CD4-positive, alpha-beta T cell (primary cell): ENCODE measurements at regions not wholly inside any gene's neighbourhood (a gene's known extent, or its start where the extent isn't known, plus 50 kb on each side); places are given as distances from the start of the nearest gene placed in this dataset.

Experiments used
- ATAC-seq: fragments of 200-7000 bp; cut with Tn5 transposase; one replicate; pipeline ENCODE4 v1.10.0; 2022; ENCODE audit warnings: mild to moderate bottlenecking; ENCODE audit not compliant: poor library complexity
- CTCF ChIA-PET: fragments of 350-600 bp; sonication (Branson Sonifier 250); formaldehyde crosslinking; loops from one replicate; lab custom pipeline; 2021; ENCODE audit warnings: antibody characterized with exemption, inconsistent platforms; lab: Charles Lee
- POLR2A ChIA-PET: fragments of 350-600 bp; sonication (Branson Sonifier 250); formaldehyde crosslinking; loops from one replicate; lab custom pipeline; 2021; ENCODE audit warnings: antibody characterized with exemption, inconsistent platforms; lab: Charles Lee
- DNase-seq, 14 experiments: peaks; one replicate each; pipeline ENCODE4 v3.0.0-alpha.2; 2013 to 2020; ENCODE audit warnings: mixed read lengths in 2 of 14
- H3K27ac ChIP-seq, 2 donors: one replicate each; pipeline versions ENCODE4 v1.5.1 to v1.7.0; 2013; ENCODE audit warnings: low read length in 2 of 2, low read depth in 1 of 2, mild to moderate bottlenecking in 1 of 2
- H3K27me3 ChIP-seq, 2 experiments: 1 replicate in 1 of 2; 2 replicates in 1 of 2; pipeline versions ENCODE4 v1.6.1 to v1.7.0; 2013; ENCODE audit warnings: low read length in 2 of 2, control low read depth in 1 of 2, mild to moderate bottlenecking in 1 of 2, moderate library complexity in 1 of 2; ENCODE audit not compliant: insufficient read depth in 2 of 2, control insufficient read depth in 1 of 2
- H3K36me3 ChIP-seq: one replicate; pipeline ENCODE4 v1.6.1; 2013; ENCODE audit warnings: low read length, control low read depth; ENCODE audit not compliant: insufficient read depth
- H3K4me1 ChIP-seq: one replicate; pipeline ENCODE4 v1.6.1; 2013; ENCODE audit warnings: low read length, control low read depth; ENCODE audit not compliant: insufficient read depth
- H3K4me3 ChIP-seq: one replicate; pipeline ENCODE4 v1.5.1; 2013; ENCODE audit warnings: mild to moderate bottlenecking, low read length, moderate library complexity
- H3K9me3 ChIP-seq, 2 experiments: 1 replicate in 1 of 2; 2 replicates in 1 of 2; pipeline versions ENCODE4 v1.6.1 to v1.7.0; 2013; ENCODE audit warnings: low read length in 2 of 2, mild to moderate bottlenecking in 2 of 2, control low read depth in 1 of 2, moderate library complexity in 1 of 2; ENCODE audit not compliant: control insufficient read depth in 1 of 2, insufficient read depth in 1 of 2
- H3K27ac Mint-ChIP-seq: one replicate; pipeline ENCODE4 v1.8.0; 2020; ENCODE audit warnings: mixed read lengths
- H3K27me3 Mint-ChIP-seq: one replicate; pipeline ENCODE4 v1.8.0; 2021; ENCODE audit warnings: mixed read lengths
- H3K36me3 Mint-ChIP-seq: one replicate; pipeline ENCODE4 v1.8.0; 2021; ENCODE audit warnings: low read depth, mixed read lengths
- H3K4me1 Mint-ChIP-seq: one replicate; pipeline ENCODE4 v1.8.0; 2021; ENCODE audit warnings: low read depth, mixed read lengths
- H3K4me3 Mint-ChIP-seq: one replicate; pipeline ENCODE4 v1.8.0; 2020; ENCODE audit warnings: mild to moderate bottlenecking, mixed read lengths
- H3K9me3 Mint-ChIP-seq: one replicate; pipeline ENCODE4 v1.8.0; 2020; ENCODE audit warnings: mixed read lengths
- intact Hi-C, 2 experiments: fragments of 100-400 bp; cut with DNase I in 1 of 2; cut with micrococcal nuclease in 1 of 2; formaldehyde crosslinking; loops; one replicate each; pipeline versions ENCODE4 v1.15.1 to v1.9.0; 2023 to 2025; cut with DNase I, micrococcal nuclease
- TF ChIP-seq, protein P1 (sequence below): fragments of 200-600 bp; IDR thresholded peaks from one replicate; pipeline ENCODE4 v1.8.0; 2022; ENCODE audit warnings: antibody characterized with exemption, mild to moderate bottlenecking

DNA sequence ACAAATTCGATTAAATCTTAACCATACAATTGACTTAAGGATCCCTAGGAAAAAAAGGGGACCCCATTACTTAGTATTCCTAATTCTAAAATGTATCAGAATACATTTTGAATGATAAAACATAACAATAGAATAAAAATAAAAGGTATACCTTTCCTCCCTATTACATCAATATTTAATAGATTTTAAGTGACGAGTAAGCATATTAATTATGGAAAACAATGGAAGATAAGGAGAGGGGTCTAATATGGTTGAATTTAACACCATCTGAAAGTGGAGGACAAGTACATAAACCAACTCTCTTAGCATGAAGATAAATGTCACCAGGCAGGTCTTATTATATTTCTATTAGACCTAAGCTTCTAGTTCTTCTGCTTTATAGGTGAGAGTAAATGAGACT, 232.1 kb downstream of the HAO1 start:
- Histone ChIP-seq H3K36me3 (no peaks in the 10 kb centered on the region), H3K4me1 (no peaks in the 10 kb centered on the region), H3K27me3 (no peaks in the 10 kb centered on the region), H3K4me3 (no peak overlapping the region), H3K9me3 (no peaks in the 10 kb centered on the region), H3K27ac (no peak overlapping the region)
- ChIA-PET POLR2A (no interaction called here), CTCF (no interaction called here)
- TF ChIP-seq, protein P1, sequence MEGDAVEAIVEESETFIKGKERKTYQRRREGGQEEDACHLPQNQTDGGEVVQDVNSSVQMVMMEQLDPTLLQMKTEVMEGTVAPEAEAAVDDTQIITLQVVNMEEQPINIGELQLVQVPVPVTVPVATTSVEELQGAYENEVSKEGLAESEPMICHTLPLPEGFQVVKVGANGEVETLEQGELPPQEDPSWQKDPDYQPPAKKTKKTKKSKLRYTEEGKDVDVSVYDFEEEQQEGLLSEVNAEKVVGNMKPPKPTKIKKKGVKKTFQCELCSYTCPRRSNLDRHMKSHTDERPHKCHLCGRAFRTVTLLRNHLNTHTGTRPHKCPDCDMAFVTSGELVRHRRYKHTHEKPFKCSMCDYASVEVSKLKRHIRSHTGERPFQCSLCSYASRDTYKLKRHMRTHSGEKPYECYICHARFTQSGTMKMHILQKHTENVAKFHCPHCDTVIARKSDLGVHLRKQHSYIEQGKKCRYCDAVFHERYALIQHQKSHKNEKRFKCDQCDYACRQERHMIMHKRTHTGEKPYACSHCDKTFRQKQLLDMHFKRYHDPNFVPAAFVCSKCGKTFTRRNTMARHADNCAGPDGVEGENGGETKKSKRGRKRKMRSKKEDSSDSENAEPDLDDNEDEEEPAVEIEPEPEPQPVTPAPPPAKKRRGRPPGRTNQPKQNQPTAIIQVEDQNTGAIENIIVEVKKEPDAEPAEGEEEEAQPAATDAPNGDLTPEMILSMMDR: no peak
- H3K36me3 Mint-ChIP-seq: no peaks in the 10 kb centered on the region
- H3K27me3 Mint-ChIP-seq: no peaks in the 10 kb centered on the region
- ATAC-seq (no peak), DNase-seq (no peak)
- H3K4me3 Mint-ChIP-seq: no peak overlapping the region
- no peaks in the 10 kb centered on the region for H3K4me1 Mint-ChIP-seq
- intact Hi-C loops: no loop called here
- H3K9me3 Mint-ChIP-seq: no peaks in the 10 kb centered on the region
- no peak overlapping the region for H3K27ac Mint-ChIP-seq

DNA sequence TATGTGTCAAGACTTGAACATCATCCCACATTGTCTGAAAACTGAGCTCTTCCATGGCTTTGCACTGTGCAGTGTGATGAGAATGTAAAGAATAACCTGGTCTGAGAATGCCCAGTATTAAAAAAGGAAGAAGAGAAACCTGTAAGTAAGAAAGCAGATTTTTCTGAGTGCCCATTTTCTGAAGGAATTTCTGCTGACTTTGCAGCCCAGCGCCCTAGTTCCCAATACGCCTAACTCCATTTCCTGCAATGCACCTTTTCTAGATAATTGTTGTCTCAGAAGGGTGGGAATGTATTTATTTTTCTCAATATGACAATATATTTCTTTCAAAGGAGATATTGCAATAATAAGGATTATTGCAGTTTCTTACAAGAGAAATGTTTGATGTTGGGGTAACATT, 231.5 kb downstream of the HAO1 start:
- DNase-seq: no peak
- H3K36me3 ChIP-seq: no peaks in the 10 kb centered on the region
- Mint-ChIP-seq H3K4me3 (no peak overlapping the region), H3K27ac (no peak overlapping the region), H3K4me1 (no peaks in the 10 kb centered on the region), H3K9me3 (no peaks in the 10 kb centered on the region), H3K27me3 (no peaks in the 10 kb centered on the region), H3K36me3 (no peaks in the 10 kb centered on the region)
- CTCF ChIA-PET: no interaction called here
- intact Hi-C loops: no loop called here
- H3K4me3 ChIP-seq: no peak overlapping the region
- no peaks in the 10 kb centered on the region for H3K4me1 ChIP-seq
- no peaks in the 10 kb centered on the region for H3K9me3 ChIP-seq
- no peak overlapping the region for H3K27ac ChIP-seq
- ATAC-seq: no peak
- POLR2A ChIA-PET: no interaction called here
- no peaks in the 10 kb centered on the region for H3K27me3 ChIP-seq
- TF ChIP-seq, protein P1: no peak

DNA sequence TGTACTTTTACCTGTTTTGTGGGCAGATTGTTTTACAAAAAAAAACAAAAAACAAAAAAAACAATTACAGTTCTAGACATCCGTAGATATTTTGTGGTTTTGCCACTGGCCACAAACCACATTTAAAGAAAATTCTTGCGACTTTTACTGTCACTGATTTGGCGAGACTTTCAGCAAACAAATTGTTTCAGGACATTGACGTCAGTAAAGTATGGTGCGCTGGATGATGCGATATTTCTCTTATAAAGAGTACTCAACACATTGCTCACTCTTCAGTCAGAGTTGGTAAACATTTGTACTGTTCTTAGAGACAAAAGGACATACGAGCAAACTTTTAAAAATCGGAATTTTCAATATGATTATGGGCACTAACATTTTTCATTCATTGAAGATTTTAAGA, 229.8 kb downstream of the HAO1 start:
- no peaks in the 10 kb centered on the region for H3K36me3 Mint-ChIP-seq
- H3K27ac Mint-ChIP-seq: no peak overlapping the region
- H3K27ac ChIP-seq: no peak overlapping the region
- H3K4me1 Mint-ChIP-seq: no peaks in the 10 kb centered on the region
- H3K27me3 Mint-ChIP-seq: no peaks in the 10 kb centered on the region
- POLR2A ChIA-PET: no interaction called here
- no peaks in the 10 kb centered on the region for H3K9me3 Mint-ChIP-seq
- intact Hi-C loops: no loop called here
- ATAC-seq: no peak
- no peaks in the 10 kb centered on the region for H3K9me3 ChIP-seq
- H3K36me3 ChIP-seq: no peaks in the 10 kb centered on the region
- no peaks in the 10 kb centered on the region for H3K27me3 ChIP-seq
- CTCF ChIA-PET: no interaction called here
- TF ChIP-seq, protein P1: no peak
- H3K4me3 ChIP-seq: no peak overlapping the region
- no peaks in the 10 kb centered on the region for H3K4me1 ChIP-seq
- no peak for DNase-seq
- H3K4me3 Mint-ChIP-seq: no peak overlapping the region
